Keratinocyte (primary cell): ENCODE measurements at regions not wholly inside any gene's neighbourhood (a gene's known extent, or its start where the extent isn't known, plus 50 kb on each side); places are given as distances from the start of the nearest gene placed in this dataset.
A peak's percentile ranks its signal among the peaks of the same experiment; 100 is the strongest.
"Not testable (repeated sequence)": the region's sequence is repeated elsewhere in the genome, so short reads cannot be mapped to it uniquely, and the experiment has no call there.

Experiments
- DNase-seq: peaks from one replicate; pipeline ENCODE4 v3.0.0-alpha.2; 2011; ENCODE audit warnings: low read depth, missing footprints, low spot score
- FAIRE-seq: peaks from 2 replicates; lab custom pipeline; 2011; peaks lifted over from hg19 to GRCh38; lab: Jason Lieb, UNC
- H2AFZ ChIP-seq: 2 replicates; pipeline ENCODE4 v1.6.0; 2012; ENCODE audit warnings: low read length, control low read depth, inconsistent platforms; ENCODE audit not compliant: control insufficient read depth
- H3K27ac ChIP-seq: 2 replicates; pipeline ENCODE4 v1.5.1; 2011; ENCODE audit warnings: low read length; ENCODE audit not compliant: control insufficient read depth, insufficient read depth
- H3K27me3 ChIP-seq: 3 replicates; pipeline ENCODE4 v1.6.0; 2011; ENCODE audit warnings: low read length; ENCODE audit not compliant: control insufficient read depth, insufficient read depth; ENCODE audit errors: extremely low read depth
- H3K36me3 ChIP-seq, 2 experiments: 2 replicates in 1 of 2; 3 replicates in 1 of 2; pipeline ENCODE4 v1.5.1; 2011; ENCODE audit warnings: low read length in 2 of 2, mild to moderate bottlenecking in 1 of 2; ENCODE audit not compliant: control insufficient read depth in 2 of 2, insufficient read depth in 2 of 2; ENCODE audit errors: extremely low read depth in 1 of 2
- H3K4me1 ChIP-seq: 3 replicates; pipeline ENCODE4 v1.5.1; 2011; ENCODE audit warnings: low read length; ENCODE audit not compliant: control insufficient read depth, insufficient read depth; ENCODE audit errors: extremely low read depth
- H3K4me2 ChIP-seq: 3 replicates; pipeline ENCODE4 v1.6.0; 2011; ENCODE audit warnings: low read depth, low read length; ENCODE audit not compliant: control insufficient read depth, insufficient read depth; ENCODE audit errors: extremely low read depth
- H3K4me3 ChIP-seq, 3 experiments: fragments of 200-600 bp in 1 of 3; sonication (generic) in 1 of 3; 2 replicates in 2 of 3; 3 replicates in 1 of 3; pipeline ENCODE4 v1.5.1; 2011 to 2016; ENCODE audit warnings: low read length in 3 of 3, mild to moderate bottlenecking in 3 of 3, control low read depth in 2 of 3, inconsistent platforms in 1 of 3, low read depth in 1 of 3, mixed read lengths in 1 of 3, mixed run types in 1 of 3, moderate library complexity in 1 of 3; ENCODE audit not compliant: control insufficient read depth in 2 of 3, insufficient read depth in 2 of 3; ENCODE audit errors: extremely low read depth in 1 of 3
- H3K79me2 ChIP-seq: 2 replicates; pipeline ENCODE4 v1.6.0; 2012; ENCODE audit warnings: low read length; ENCODE audit not compliant: control insufficient read depth, insufficient read depth
- H3K9ac ChIP-seq: 3 replicates; pipeline ENCODE4 v1.6.0; 2011; ENCODE audit warnings: low read length; ENCODE audit not compliant: control insufficient read depth, insufficient read depth; ENCODE audit errors: extremely low read depth
- H3K9me1 ChIP-seq: 3 replicates; pipeline ENCODE4 v1.6.0; 2011; ENCODE audit warnings: low read length; ENCODE audit not compliant: control insufficient read depth, insufficient read depth; ENCODE audit errors: extremely low read depth
- H3K9me3 ChIP-seq: 2 replicates; pipeline ENCODE4 v1.5.1; 2012; ENCODE audit warnings: low read depth, low read length; ENCODE audit not compliant: control insufficient read depth
- H4K20me1 ChIP-seq: 3 replicates; pipeline ENCODE4 v1.6.0; 2011; ENCODE audit warnings: low read length; ENCODE audit not compliant: control insufficient read depth, insufficient read depth; ENCODE audit errors: extremely low read depth
- EZH2 ChIP-seq: IDR thresholded peaks from one replicate; pipeline ENCODE4 v1.6.1; 2012; ENCODE audit warnings: inconsistent platforms, mild to moderate bottlenecking, low read length, moderate library complexity
- dilution Hi-C: fragments of 300-500 bp; cut with MboI; formaldehyde crosslinking; loops from one replicate; pipeline ENCODE4 v1.7.0; 2020; ENCODE audit warnings: low sequenced_read_pairs; ENCODE audit not compliant: extremely low pct_ligation_motif_present
- TF ChIP-seq, protein P1 (sequence below), 3 experiments: IDR thresholded peaks in 1 of 3; conservative IDR thresholded peaks in 1 of 3; optimal IDR thresholded peaks in 1 of 3; 2 replicates in 2 of 3; 3 replicates in 1 of 3; pipeline versions ENCODE3 to v1.5.1; 2011; ENCODE audit warnings: low read length in 3 of 3, mild to moderate bottlenecking in 3 of 3, moderate library complexity in 2 of 3, control low read depth in 1 of 3, inconsistent platforms in 1 of 3; ENCODE audit not compliant: insufficient read depth in 2 of 3; ENCODE audit errors: extremely low read depth in 1 of 3

GRCh38 chr12:47307680-47308399 lies 228.1 kb upstream of the AMIGO2 start:
- H3K9ac ChIP-seq = peak overlapping the region; percentile 20
- TF ChIP-seq EZH2 = no peak
- TF ChIP-seq, protein P1, sequence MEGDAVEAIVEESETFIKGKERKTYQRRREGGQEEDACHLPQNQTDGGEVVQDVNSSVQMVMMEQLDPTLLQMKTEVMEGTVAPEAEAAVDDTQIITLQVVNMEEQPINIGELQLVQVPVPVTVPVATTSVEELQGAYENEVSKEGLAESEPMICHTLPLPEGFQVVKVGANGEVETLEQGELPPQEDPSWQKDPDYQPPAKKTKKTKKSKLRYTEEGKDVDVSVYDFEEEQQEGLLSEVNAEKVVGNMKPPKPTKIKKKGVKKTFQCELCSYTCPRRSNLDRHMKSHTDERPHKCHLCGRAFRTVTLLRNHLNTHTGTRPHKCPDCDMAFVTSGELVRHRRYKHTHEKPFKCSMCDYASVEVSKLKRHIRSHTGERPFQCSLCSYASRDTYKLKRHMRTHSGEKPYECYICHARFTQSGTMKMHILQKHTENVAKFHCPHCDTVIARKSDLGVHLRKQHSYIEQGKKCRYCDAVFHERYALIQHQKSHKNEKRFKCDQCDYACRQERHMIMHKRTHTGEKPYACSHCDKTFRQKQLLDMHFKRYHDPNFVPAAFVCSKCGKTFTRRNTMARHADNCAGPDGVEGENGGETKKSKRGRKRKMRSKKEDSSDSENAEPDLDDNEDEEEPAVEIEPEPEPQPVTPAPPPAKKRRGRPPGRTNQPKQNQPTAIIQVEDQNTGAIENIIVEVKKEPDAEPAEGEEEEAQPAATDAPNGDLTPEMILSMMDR (optimal IDR thresholded peaks at IDR 0.05 in 1 of 3, IDR thresholded peaks at IDR 0.05 in 1 of 3, conservative IDR thresholded peaks at IDR 0.05 in 1 of 3; ENCODE audit: extremely low read depth in 1 of 3, insufficient read depth in 2 of 3, low read length in 3 of 3) = peak; percentile 59 to 72 (median 63)
- H3K27ac ChIP-seq = peak overlapping the region; percentile 32
- H3K36me3 ChIP-seq = no peaks in the 10 kb centered on the region
- peak overlapping the region; percentile 80 for H2AFZ ChIP-seq
- no peaks in the 10 kb centered on the region for H3K79me2 ChIP-seq
- H3K9me3 ChIP-seq = no peaks in the 10 kb centered on the region
- H3K9me1 ChIP-seq = no peaks in the 10 kb centered on the region
- H3K4me1 ChIP-seq = peaks cover 13% of the 10 kb centered on the region
- no peaks in the 10 kb centered on the region for H3K27me3 ChIP-seq
- H3K4me3 ChIP-seq = no peak overlapping the region
- H3K4me2 ChIP-seq = peak overlapping the region; percentile 2
- no peaks in the 10 kb centered on the region for H4K20me1 ChIP-seq
- peak; percentile 17 for DNase-seq
- dilution Hi-C loops = no loop called here
- FAIRE-seq = peak; percentile 49

- H3K9ac ChIP-seq = peak overlapping the region; percentile 20
- H3K36me3 ChIP-seq, H3K4me3 ChIP-seq, FAIRE-seq, H4K20me1 ChIP-seq, H3K27me3 ChIP-seq, H3K4me2 ChIP-seq, H3K9me3 ChIP-seq, DNase-seq, H3K79me2 ChIP-seq, H3K9me1 ChIP-seq, dilution Hi-C loops: not testable (repeated sequence)
- H3K4me1 ChIP-seq = peaks cover 13% of the 10 kb centered on the region
- peak overlapping the region; percentile 32 for H3K27ac ChIP-seq
- peak overlapping the region; percentile 80 for H2AFZ ChIP-seq
Observed at GRCh38 chr12:47306773-47307679, 227.3 kb upstream of the AMIGO2 start.
